Stimulated activated effector memory CD8-positive, alpha-beta T cell treated with anti-CD3 and anti-CD28 coated beads, Interleukin-12 subunit alpha, Interleukin-12 subunit beta, amount 100 ng/mL, for 72 hours (primary cell): ENCODE measurements at regions not wholly inside any gene's neighbourhood (a gene's known extent, or its start where the extent isn't known, plus 50 kb on each side); places are given as distances from the start of the nearest gene placed in this dataset.

Experiments used
- ATAC-seq: fragments of 150-1000 bp; cut with Tn5 transposase; 2 replicates; pipeline ENCODE4 v1.10.0; 2021
- DNase-seq, 2 donors: peaks; one replicate each; pipeline ENCODE4 v3.0.0; 2021 to 2022; ENCODE audit warnings: low spot score in 2 of 2
- H3K27ac Mint-ChIP-seq: one replicate; pipeline ENCODE4 v1.8.0; 2022; ENCODE audit warnings: mild to moderate bottlenecking, mixed read lengths
- H3K36me3 Mint-ChIP-seq: one replicate; pipeline ENCODE4 v1.8.0; 2022; ENCODE audit warnings: mild to moderate bottlenecking, mixed read lengths
- H3K4me1 Mint-ChIP-seq: one replicate; pipeline ENCODE4 v1.8.0; 2022; ENCODE audit warnings: mixed read lengths
- H3K4me3 Mint-ChIP-seq: one replicate; pipeline ENCODE4 v1.8.0; 2022; ENCODE audit warnings: mild to moderate bottlenecking, mixed read lengths
- H3K9me3 Mint-ChIP-seq: one replicate; pipeline ENCODE4 v1.8.0; 2022; ENCODE audit warnings: mixed read lengths

- Mint-ChIP-seq H3K4me1 (peaks cover 43% of the 10 kb centered on the region), H3K36me3 (peaks cover 12% of the 10 kb centered on the region), H3K9me3 (peaks cover 3% of the 10 kb centered on the region), H3K4me3 (peak overlapping the region; percentile 33), H3K27ac (no peak overlapping the region)
- ATAC-seq (no peak), DNase-seq (no peak)
These were observed 60.2 kb upstream of the NEDD9 start for GRCh38 chr6:11292594-11293236.

DNA sequence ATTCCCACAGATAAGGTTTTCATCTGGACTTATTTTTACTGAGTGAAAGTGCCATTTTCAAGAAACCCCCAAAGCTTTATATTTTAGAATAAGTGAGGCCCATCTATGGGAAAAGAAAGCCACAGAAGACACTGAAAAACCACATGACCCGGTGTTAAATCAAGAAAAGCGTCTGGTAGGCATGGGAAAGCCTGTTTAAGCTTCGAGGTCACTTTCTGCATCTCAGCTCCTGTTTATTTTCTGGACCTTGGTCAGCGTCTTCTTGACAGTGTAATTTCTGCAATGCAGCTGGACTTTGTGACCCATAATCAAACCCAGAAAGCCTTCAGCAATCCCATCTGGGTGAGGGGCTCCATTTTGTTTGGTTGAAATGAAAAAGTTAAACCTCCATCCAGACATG is 59.6 kb upstream of the NEDD9 start:
- DNase-seq (no peak), ATAC-seq (no peak)
- peaks cover 6% of the 10 kb centered on the region for H3K36me3 Mint-ChIP-seq
- peaks cover 3% of the 10 kb centered on the region for H3K9me3 Mint-ChIP-seq
- H3K27ac Mint-ChIP-seq = peak overlapping the region; percentile 70
- H3K4me3 Mint-ChIP-seq = peak overlapping the region; percentile 33
- peaks cover 37% of the 10 kb centered on the region for H3K4me1 Mint-ChIP-seq

DNA sequence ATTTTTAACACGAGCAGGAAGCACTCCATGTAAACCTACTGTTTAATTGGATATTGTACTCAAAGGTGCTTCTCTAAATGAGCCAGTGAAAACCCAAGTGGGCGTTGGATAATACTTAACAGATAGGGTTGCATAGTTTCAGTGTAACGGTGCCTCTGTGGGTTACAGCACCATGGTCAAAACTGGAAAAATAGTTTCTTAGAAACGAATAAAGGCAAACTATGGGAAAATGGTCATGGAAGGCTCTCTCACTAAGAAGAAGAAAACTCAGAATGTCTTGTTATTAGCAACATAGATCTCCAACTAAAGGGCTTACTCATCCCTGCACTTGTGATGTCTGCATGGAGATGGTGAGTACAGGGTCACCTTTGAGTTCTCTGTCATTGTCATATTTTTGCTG is 59.1 kb upstream of the NEDD9 start:
- DNase-seq (peak in 1 of 2 donors; percentile 57), ATAC-seq (peak; percentile 98)
- H3K27ac Mint-ChIP-seq = peak overlapping the region; percentile 70
- peaks cover 37% of the 10 kb centered on the region for H3K4me1 Mint-ChIP-seq
- peak overlapping the region; percentile 33 for H3K4me3 Mint-ChIP-seq
- H3K36me3 Mint-ChIP-seq = peaks cover 5% of the 10 kb centered on the region
- peaks cover 4% of the 10 kb centered on the region for H3K9me3 Mint-ChIP-seq

DNA sequence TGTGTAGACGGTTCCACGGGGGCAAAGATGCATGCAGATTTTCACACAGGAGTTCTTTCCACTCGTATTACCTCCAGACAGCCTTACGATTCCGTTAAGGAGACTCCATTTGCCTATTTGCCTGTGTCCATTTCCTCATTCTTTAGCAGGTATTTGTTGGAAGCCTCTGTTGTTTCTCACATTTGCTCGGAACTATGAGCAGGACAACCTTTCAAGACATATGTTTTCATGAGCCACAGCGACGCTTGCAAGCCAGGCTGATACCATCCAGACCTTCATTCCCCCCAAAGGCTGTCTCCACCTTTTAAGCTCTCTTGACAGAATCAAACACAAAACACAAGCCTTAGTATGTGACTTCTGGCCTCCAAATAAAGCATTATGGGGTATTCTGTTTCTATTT is 57.6 kb upstream of the NEDD9 start:
- DNase-seq (no peak), ATAC-seq (no peak)
- peaks cover 42% of the 10 kb centered on the region for H3K4me1 Mint-ChIP-seq
- H3K4me3 Mint-ChIP-seq = no peak overlapping the region
- peaks cover 8% of the 10 kb centered on the region for H3K9me3 Mint-ChIP-seq
- no peak overlapping the region for H3K27ac Mint-ChIP-seq
- H3K36me3 Mint-ChIP-seq = peaks cover 8% of the 10 kb centered on the region

DNA sequence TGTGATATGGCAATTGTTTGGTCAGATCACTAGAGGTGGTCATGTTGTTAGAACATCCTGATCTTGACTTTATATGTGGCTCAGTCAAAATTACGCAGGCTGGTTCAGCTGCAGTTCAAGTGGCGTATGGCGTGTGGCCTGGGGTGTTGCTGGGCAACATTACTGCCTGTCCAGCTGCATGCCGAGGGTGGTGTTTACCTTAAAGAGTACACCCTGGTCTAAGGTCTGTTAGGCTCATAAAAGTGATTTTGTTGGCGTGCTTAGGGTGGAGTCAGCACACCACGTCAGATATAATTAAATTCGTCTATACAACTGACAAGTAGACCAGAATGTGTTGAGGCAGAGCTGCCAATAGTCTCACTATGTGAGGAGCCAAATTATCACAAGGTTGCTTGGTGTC is 55.6 kb upstream of the NEDD9 start:
- peaks cover 31% of the 10 kb centered on the region for H3K4me1 Mint-ChIP-seq
- H3K4me3 Mint-ChIP-seq = no peak overlapping the region
- ATAC-seq = no peak
- no peak for DNase-seq
- H3K36me3 Mint-ChIP-seq = peaks cover 10% of the 10 kb centered on the region
- H3K27ac Mint-ChIP-seq = no peak overlapping the region
- H3K9me3 Mint-ChIP-seq = peaks cover 8% of the 10 kb centered on the region

- peak overlapping the region; percentile 65 for H3K27ac Mint-ChIP-seq
- H3K36me3 Mint-ChIP-seq = peaks cover 5% of the 10 kb centered on the region
- ATAC-seq (no peak), DNase-seq (no peak)
- peaks cover 8% of the 10 kb centered on the region for H3K9me3 Mint-ChIP-seq
- peaks cover 7% of the 10 kb centered on the region for H3K4me1 Mint-ChIP-seq
- H3K4me3 Mint-ChIP-seq = no peak overlapping the region
These were observed 52.5 kb upstream of the NEDD9 start for GRCh38 chr6:11284996-11285395.

GRCh38 chr6:11283629-11284028 is 51.2 kb upstream of the NEDD9 start:
- H3K27ac Mint-ChIP-seq = no peak overlapping the region
- DNase-seq (no peak), ATAC-seq (no peak)
- no peak overlapping the region for H3K4me3 Mint-ChIP-seq
- peaks cover 10% of the 10 kb centered on the region for H3K4me1 Mint-ChIP-seq
- H3K9me3 Mint-ChIP-seq = peaks cover 7% of the 10 kb centered on the region
- peaks cover 5% of the 10 kb centered on the region for H3K36me3 Mint-ChIP-seq

DNA sequence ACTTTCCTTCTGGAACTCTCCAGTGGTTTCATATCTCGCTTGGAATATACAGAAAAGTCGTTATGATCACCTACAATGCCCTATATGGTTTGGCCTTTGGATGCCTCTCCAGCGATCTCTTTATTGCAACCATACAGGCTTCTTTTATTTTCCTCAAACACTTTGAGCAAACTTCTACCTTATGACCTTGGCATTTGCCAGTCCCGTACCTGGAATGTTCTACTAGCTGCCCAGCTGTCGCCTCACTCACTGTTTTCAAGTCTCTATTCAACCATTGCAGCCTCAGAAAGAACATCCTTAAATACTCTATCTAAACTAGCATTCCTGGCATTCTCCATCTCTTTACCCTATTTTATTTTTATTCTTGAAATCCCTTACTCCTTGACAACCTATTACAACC is 50.4 kb upstream of the NEDD9 start:
- peaks cover 18% of the 10 kb centered on the region for H3K4me1 Mint-ChIP-seq
- H3K4me3 Mint-ChIP-seq = no peak overlapping the region
- ATAC-seq (no peak), DNase-seq (no peak)
- H3K36me3 Mint-ChIP-seq = peaks cover 13% of the 10 kb centered on the region
- no peak overlapping the region for H3K27ac Mint-ChIP-seq
- H3K9me3 Mint-ChIP-seq = peaks cover 5% of the 10 kb centered on the region
